ENCODE measurements at regions not wholly inside any gene's neighbourhood (a gene's known extent, or its start where the extent isn't known, plus 50 kb on each side); places are given as distances from the start of the nearest gene placed in this dataset.

- DNase-seq: no peak
These were observed 128.7 kb upstream of the SEMA6A start for GRCh38 chr5:116703328-116703727.

GRCh38 chr5:116702776-116703175 is 128.2 kb upstream of the SEMA6A start:
- DNase-seq: no peak

DNA sequence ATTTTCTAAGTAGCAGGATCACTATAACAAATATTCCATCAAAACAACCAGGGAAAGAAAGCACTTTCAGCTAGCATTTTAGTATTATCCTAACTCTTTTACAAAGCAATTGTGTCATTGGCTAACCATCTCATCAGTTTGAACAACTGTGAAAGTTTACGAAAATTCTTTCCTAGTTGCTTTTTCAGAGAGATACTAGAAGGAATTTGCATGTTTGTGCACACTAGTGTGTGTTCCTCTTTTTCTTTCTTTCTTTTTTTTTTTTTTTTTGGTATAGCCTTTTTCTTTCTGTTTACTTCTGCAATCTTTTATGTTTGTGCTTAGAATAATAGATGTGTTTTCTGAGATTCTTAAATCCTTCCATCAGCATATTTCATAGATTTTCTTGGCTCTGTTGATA is 124.7 kb upstream of the SEMA6A start:
- DNase-seq: no peak

GRCh38 chr5:116696366-116696765 is 121.7 kb upstream of the SEMA6A start:
- DNase-seq: no peak

DNA sequence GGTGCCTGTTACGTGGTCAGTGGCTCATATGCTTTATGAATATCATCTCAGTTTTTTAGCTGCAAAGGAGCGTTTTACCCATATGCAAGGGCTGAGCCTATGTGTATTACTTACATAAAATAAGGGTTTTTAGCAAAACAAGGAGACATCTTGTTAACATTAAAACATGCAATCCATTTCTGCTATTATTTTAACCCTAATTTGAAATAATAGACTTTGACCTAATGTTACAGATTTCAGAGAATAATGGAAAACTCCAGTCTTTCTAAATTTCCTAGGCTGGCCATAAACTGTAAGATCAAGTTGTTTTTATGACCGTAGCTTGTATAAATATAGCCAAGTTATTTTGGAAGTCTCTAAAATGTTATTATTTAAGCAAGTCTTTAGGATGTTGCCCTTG is 121.1 kb upstream of the SEMA6A start:
- no peak for DNase-seq

GRCh38 chr5:116686438-116686837 is 111.8 kb upstream of the SEMA6A start:
- no peak for DNase-seq

- no peak for DNase-seq
These were observed 111.3 kb upstream of the SEMA6A start for GRCh38 chr5:116685931-116686330.

DNA sequence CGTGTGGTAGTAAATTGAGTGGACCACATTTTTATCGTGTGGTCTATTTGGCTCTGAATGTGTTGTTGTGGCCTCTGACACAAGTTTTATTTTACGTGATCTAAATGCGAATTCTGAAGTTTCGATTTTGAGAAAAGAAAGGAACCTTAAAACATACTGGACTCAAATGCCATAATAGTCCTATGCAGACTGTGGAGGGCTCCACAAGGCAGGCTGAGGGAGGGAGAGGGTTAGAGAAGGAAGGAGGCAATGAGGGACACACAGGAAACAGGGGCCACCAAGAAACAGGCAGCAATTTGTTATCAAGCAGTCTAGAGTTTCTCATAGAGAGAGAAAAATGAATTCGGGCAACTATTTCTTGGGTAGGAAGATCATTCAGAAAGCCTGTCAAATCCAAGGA is 110.4 kb upstream of the SEMA6A start:
- no peak for DNase-seq

DNA sequence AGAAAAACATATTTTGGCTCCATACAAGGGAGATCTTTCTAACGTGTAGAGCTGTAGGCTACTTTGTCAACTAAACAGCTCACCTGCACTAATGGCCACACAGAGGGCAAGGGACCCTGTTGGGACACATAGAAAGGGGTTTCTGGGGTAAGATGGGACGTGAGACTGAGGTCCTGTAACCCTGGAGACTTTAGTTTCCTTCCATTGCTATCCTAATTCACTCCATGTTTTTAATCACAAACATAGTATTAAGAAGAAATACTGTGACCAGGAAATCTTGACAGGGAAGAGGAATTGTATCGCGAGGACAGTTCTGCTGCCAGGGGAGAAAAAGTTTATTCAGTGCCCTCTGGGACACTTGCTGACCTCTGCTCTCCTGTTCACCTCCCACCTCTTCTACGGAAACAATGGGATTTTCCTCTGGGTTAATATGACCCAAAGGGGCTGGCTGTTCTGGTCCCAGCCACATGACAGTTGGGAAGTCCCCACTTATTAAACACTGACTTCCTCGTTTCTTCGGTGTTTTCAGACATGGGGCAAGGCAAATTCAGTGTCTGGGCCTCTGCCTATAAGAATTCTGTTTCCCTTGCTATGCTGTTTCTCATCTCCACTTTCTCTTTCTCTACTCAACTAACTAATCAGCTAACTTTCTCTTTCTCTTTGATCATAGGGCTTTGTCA is 106.9 kb upstream of the SEMA6A start:
- DNase-seq: no peak

DNA sequence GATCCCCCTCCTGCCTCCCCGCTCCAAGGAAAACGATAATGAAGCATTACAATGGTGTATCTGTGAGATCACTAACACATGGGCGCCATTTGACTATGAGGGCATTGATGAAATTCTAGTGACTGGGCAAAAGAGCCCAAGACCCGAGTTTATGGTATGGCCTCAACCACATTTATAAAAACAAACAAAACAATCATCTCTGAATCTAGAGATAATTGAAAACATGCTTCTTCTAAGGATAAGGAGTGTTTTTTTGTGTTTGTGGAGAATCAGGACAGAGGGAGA is 100.9 kb upstream of the SEMA6A start:
- no peak for DNase-seq

- DNase-seq: no peak
These were observed 100.4 kb upstream of the SEMA6A start for GRCh38 chr5:116674881-116675625.

DNA sequence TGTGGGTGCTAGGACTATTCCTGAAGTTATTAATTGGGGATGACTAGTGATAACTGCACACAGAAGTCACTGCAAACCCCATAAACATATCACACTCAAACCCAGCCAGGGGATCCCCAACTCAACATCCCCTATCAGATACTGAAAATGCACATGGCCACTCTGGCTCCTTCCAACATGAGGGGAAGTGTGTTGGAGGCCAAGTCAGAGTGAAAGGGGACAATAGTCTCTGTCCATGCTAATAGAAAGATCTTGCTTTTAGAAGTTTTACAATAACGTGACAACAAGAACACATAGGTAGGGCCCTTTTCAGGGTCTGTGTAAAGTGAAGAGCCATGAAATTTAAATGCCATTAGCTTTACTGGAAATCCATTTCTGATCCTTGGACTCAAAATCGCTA is 98.8 kb upstream of the SEMA6A start:
- no peak for DNase-seq

DNA sequence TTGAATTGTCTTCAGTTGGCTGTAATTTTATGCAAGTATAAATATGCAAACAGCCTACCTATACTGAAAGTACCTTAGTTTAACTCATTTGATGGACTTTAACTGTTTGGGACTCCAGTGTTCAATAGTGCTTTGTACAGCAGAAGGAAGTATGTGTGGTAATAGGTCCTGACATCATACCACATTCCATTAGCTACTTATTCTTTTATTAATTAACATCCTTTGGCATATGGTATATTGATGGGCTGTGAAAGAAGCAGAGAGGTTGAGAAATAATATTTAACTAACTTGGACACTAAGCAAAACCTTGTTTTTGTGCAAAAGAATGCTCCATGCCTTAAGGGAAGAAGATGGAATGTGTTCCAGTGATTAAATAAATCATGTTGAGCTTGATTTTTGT is 97.6 kb upstream of the SEMA6A start:
- DNase-seq: no peak

- no peak for DNase-seq
These were observed 96.7 kb upstream of the SEMA6A start for GRCh38 chr5:116671211-116671736.

DNA sequence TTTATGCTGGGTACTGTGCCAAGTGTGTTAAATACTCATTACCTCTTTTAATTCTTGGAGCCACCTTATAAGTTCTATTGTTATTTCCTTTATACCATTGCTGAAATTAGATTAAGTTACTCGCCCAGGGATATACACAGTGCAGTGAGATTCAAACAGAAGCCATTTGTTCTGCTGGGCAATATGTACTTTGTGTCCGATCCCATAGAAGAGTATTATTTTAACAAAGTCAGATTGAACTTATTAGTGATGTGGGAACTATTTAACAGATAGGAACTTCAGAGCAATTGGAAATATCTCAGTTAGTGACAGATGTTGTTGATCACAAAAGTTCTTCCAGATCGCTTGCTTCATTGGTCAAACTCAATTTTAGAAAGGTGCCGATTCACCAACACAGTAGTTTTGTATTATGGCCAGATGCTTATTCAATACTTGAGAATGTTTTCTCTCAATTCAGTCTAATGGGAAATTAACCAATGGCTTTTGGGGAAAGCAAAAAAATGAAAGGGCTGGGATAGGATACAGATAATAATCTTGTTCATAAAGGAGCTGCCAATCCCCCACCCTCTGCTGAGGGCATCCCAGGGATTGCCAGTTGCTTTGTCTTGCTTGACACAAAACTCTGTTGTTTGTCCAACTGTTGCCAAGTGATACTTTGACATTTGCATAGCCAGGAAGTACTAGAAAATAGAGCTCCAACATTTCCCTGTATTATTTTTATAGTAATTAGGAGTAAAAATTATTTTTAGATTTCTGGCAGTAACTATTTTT is 94.8 kb upstream of the SEMA6A start:
- DNase-seq: no peak

- no peak for DNase-seq
These were observed 93.8 kb upstream of the SEMA6A start for GRCh38 chr5:116668390-116668789.

- DNase-seq: no peak
These were observed 92.3 kb upstream of the SEMA6A start for GRCh38 chr5:116666901-116667300.

- DNase-seq: no peak
These were observed 90.4 kb upstream of the SEMA6A start for GRCh38 chr5:116664988-116665387.

DNA sequence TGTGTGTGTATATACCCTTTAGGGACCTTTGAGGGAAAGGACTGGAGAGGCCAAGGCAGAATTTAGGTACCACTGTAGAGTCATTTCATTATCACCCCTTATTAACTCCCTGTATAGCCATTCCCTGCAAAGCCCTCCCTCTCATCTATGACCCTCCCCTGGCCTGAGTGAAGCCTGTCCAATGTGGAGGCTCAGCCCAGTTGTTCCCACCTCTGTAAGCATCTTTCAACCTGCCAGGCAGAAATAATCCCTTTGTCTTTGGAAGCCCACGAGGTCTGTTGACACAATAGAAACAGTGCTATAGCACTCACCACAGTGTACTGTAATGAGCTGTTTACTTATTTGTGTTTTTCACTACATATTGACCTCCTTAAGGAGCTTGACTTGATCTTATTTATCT is 88.5 kb upstream of the SEMA6A start:
- DNase-seq: no peak

- DNase-seq: no peak
These were observed 86.8 kb upstream of the SEMA6A start for GRCh38 chr5:116661419-116661818.

GRCh38 chr5:116660929-116661328 is 86.3 kb upstream of the SEMA6A start:
- DNase-seq: no peak

DNA sequence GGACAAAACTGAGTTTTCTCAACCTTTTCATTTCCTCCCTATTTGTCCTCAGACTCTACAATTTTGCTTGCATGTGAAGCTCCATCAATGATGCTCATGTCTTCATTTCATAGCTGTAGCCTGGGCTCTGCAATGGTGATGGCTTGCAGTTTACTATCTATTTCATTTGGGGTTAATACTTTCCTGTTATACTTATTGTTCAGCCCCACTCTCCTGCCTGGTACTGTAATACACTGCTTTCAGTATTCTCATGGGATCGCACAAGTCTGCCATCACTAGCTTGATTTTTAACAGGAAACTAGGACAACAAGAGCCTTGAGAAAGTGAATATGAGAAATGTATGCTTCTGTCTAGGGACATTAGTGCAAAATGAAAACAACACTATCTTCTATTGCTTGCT is 84.2 kb upstream of the SEMA6A start:
- DNase-seq: no peak

DNA sequence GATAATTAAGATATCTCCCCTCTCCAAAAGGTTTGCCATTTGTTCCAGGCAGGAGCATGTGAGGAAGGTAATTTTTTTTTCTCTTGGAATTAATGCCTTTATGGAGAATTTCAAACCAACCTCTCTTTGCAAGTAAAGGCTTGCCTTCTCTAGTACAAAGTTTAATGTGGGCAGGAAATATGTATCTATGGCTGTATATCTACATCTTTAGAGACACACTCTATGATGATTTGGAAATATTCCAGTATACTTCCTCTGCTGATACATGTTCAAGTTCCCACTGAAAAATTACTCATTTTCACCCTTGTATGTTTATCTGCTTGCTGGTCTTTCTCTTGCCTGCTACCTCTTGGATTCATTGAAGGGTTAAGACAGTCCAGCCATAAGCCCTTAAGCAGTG is 83.5 kb upstream of the SEMA6A start:
- no peak for DNase-seq

DNA sequence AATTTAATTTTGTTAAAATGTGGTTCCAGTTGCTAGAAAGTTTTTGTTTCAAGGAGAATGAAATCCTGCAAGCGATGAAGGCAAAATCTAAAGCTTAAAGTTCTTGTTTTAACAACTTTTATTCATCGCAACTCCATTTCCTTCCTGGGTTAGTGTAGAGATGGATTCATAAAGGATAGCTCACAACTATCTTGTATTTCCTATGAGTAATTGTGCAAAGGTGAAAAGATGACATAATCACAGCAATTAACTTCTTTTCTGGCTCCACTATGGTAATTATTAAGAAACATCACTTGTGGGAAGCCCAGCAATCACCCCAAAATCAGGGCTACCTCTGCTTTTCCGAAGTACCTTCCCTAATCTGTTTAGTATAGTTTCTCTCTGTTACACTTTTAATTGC is 80.8 kb upstream of the SEMA6A start:
- no peak for DNase-seq

Data from stimulated activated CD4-positive, alpha-beta T cell treated with anti-CD3 and anti-CD28 coated beads, Interleukin-2, amount 100 ng/mL, for 48 hours (primary cell).